PC-9 (cell line): ENCODE measurements at regions not wholly inside any gene's neighbourhood (a gene's known extent, or its start where the extent isn't known, plus 50 kb on each side); places are given as distances from the start of the nearest gene placed in this dataset.
"Not testable (repeated sequence)": the region's sequence is repeated elsewhere in the genome, so short reads cannot be mapped to it uniquely, and the experiment has no call there.

Experiments
- BruUV-seq: library from RNA; stranded (reverse); fragments of 400-500 nt; replicated peaks from 2 replicates; lab custom pipeline; 2021; lab: Mats Ljungman, UMichigan
- CTCF ChIA-PET: fragments of 300-600 bp; sonication (Branson Sonifier 250); formaldehyde crosslinking; loops from one replicate; lab custom pipeline; 2022; ENCODE audit warnings: antibody characterized with exemption; lab: Charles Lee
- POLR2A ChIA-PET: fragments of 300-600 bp; sonication (Branson Sonifier 250); formaldehyde crosslinking; loops from one replicate; lab custom pipeline; 2022; ENCODE audit warnings: antibody characterized with exemption; ENCODE audit not compliant: unreplicated experiment; lab: Charles Lee
- DNase-seq, 2 experiments: peaks; one replicate each; pipeline versions ENCODE4 v3.0.0 to v3.0.0-alpha.2; 2015 to 2022; ENCODE audit warnings: mixed read lengths in 1 of 2
- H2AFZ ChIP-seq: fragments of 200-600 bp; sonication (generic); 2 replicates; pipeline ENCODE4 v1.8.1; 2017; ENCODE audit warnings: antibody characterized with exemption
- H3F3A ChIP-seq: fragments of 200-600 bp; sonication (generic); 2 replicates; pipeline ENCODE4 v1.8.1; 2017; ENCODE audit warnings: antibody characterized with exemption, mild to moderate bottlenecking, low read depth; ENCODE audit not compliant: insufficient read depth
- H3K27ac ChIP-seq: fragments of 200-600 bp; sonication (generic); 2 replicates; pipeline ENCODE4 v1.6.1; 2016; ENCODE audit warnings: mixed run types
- H3K27me3 ChIP-seq: fragments of 200-600 bp; sonication (generic); 2 replicates; pipeline ENCODE4 v1.6.1; 2016; ENCODE audit warnings: low read depth, mixed run types; ENCODE audit not compliant: insufficient read depth
- H3K36me3 ChIP-seq: fragments of 200-600 bp; sonication (generic); 2 replicates; pipeline ENCODE4 v1.6.1; 2016; ENCODE audit warnings: low read depth, mixed run types
- H3K4me1 ChIP-seq: fragments of 200-600 bp; sonication (generic); replicated peaks from 2 replicates; pipeline ENCODE4 v1.6.1; 2016; ENCODE audit warnings: mixed run types; ENCODE audit not compliant: insufficient read depth
- H3K4me2 ChIP-seq: fragments of 200-600 bp; sonication (generic); 2 replicates; pipeline ENCODE4 v1.6.1; 2017; ENCODE audit warnings: mixed run types
- H3K4me3 ChIP-seq: fragments of 200-600 bp; sonication (generic); 2 replicates; pipeline ENCODE4 v1.6.1; 2016; ENCODE audit warnings: mixed run types
- H3K79me2 ChIP-seq: fragments of 200-600 bp; sonication (generic); 2 replicates; pipeline ENCODE4 v1.6.1; 2017; ENCODE audit warnings: low read depth, mixed run types
- H3K9me2 ChIP-seq: fragments of 200-600 bp; sonication (generic); 2 replicates; pipeline ENCODE4 v1.8.1; 2017; ENCODE audit warnings: mild to moderate bottlenecking; ENCODE audit not compliant: insufficient read depth
- H3K9me3 ChIP-seq: fragments of 200-600 bp; sonication (generic); 2 replicates; pipeline ENCODE4 v1.8.1; 2016; ENCODE audit warnings: low read depth; ENCODE audit not compliant: insufficient read depth
- H4K20me1 ChIP-seq: fragments of 200-600 bp; sonication (generic); 2 replicates; pipeline ENCODE4 v1.8.1; 2017; ENCODE audit not compliant: insufficient read depth
- EZH2 ChIP-seq: fragments of 200-600 bp; sonication (generic); IDR thresholded peaks from 2 replicates; pipeline ENCODE4 v1.8.0; 2017; ENCODE audit warnings: antibody characterized with exemption, low read depth
- intact Hi-C: fragments of 100-400 bp; cut with micrococcal nuclease; formaldehyde crosslinking; loops from one replicate; pipeline ENCODE4 v1.10.0; 2022; ENCODE audit not compliant: unreplicated experiment
- TF ChIP-seq, protein P1 (sequence below): fragments of 200-600 bp; sonication (generic); conservative IDR thresholded peaks from 2 replicates; pipeline ENCODE4 v1.6.1; 2017; ENCODE audit warnings: mixed run types, antibody characterized with exemption, mild to moderate bottlenecking, moderate library complexity

DNA sequence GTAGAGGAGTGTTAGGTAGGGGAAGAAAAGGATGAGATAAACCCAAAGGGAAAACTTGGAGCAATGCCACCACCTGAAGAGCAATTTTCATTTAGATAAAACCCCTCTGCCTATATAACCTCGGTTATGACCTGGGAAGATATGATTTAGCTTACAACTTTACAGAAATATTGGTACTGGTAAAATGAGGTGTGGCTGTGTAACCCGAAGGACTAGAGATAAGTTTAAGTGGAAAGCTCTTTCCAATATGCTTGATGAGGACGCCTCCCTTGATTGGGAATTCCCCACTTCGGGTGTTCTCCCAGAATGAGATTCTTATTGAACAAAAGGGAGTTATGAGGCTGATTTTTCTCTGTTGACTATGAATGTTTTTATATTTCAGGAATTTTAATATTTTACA is 109.5 kb upstream of the CDK6 start:
- no peaks in the 10 kb centered on the region for H3K4me1 ChIP-seq
- H3K4me2 ChIP-seq: no peak overlapping the region
- ChIA-PET POLR2A (interaction anchor here (0.6 kb wide), 1 partner anchor 552 kb away, joined by 6 read pairs; no protein-coding TSS in a partner anchor), CTCF (no interaction called here)
- no peak for TF ChIP-seq EZH2
- TF ChIP-seq, protein P1, sequence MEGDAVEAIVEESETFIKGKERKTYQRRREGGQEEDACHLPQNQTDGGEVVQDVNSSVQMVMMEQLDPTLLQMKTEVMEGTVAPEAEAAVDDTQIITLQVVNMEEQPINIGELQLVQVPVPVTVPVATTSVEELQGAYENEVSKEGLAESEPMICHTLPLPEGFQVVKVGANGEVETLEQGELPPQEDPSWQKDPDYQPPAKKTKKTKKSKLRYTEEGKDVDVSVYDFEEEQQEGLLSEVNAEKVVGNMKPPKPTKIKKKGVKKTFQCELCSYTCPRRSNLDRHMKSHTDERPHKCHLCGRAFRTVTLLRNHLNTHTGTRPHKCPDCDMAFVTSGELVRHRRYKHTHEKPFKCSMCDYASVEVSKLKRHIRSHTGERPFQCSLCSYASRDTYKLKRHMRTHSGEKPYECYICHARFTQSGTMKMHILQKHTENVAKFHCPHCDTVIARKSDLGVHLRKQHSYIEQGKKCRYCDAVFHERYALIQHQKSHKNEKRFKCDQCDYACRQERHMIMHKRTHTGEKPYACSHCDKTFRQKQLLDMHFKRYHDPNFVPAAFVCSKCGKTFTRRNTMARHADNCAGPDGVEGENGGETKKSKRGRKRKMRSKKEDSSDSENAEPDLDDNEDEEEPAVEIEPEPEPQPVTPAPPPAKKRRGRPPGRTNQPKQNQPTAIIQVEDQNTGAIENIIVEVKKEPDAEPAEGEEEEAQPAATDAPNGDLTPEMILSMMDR: no peak
- no peaks in the 10 kb centered on the region for H3K27me3 ChIP-seq
- no TSS peak for BruUV-seq
- no peaks in the 10 kb centered on the region for H3K79me2 ChIP-seq
- no peak overlapping the region for H3K27ac ChIP-seq
- H3K9me3 ChIP-seq: 0 out of 2 replicates have a peak, but pooled peaks cover 6% of the 10 kb centered on the region
- intact Hi-C loops: no loop called here
- no peaks in the 10 kb centered on the region for H3F3A ChIP-seq
- no peak for DNase-seq
- no peaks in the 10 kb centered on the region for H4K20me1 ChIP-seq
- peaks cover 4% of the 10 kb centered on the region; the same call in 1 of the 2 replicates for H3K9me2 ChIP-seq
- no peaks in the 10 kb centered on the region for H3K36me3 ChIP-seq
- no peak overlapping the region for H3K4me3 ChIP-seq
- no peak overlapping the region for H2AFZ ChIP-seq

DNA sequence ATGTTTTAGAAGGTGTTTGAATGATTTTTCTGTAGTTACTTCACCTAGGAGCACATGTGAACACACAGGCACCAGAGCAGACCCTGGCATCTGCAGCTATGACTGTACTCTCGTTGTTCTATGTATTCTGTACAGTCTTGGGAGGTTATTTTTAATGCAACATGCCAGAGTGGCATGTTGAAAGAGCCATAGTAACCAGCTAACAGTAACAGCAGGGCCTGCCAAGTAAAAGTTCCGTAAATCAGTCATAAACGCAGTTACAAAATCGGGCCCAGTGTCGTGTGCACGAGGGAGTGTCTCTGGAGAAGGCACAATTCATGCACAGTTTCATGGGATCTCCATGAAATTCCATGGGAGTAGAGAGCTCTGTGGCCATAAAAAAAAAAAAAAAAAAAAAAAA is 108.3 kb upstream of the CDK6 start:
- Histone ChIP-seq H3K9me3 (peaks cover 16% of the 10 kb centered on the region), H3K4me3 (no peak overlapping the region)

DNA sequence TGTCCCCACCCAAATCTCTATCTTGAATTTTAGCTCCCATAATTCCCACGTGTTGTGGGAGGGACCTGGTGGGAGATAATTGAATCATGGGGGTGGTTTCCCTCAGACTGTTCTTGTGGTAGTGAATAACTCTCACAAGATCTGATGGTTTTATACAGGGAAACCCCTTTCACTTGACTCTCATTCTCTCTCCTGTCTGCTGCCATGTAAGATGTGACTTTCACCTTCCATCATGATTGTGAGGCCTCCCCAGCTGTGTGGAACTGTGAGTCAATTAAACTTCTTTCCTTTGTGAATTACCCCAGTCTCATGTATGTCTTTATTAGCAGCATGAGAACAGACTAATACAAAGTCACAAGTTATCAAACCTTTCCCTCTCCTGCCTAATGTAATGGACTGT is 106.3 kb upstream of the CDK6 start:
- intact Hi-C loops, H4K20me1 ChIP-seq, H3K9me2 ChIP-seq, POLR2A ChIA-PET, H2AFZ ChIP-seq, H3K79me2 ChIP-seq, BruUV-seq, H3K36me3 ChIP-seq, H3K4me3 ChIP-seq, H3K4me1 ChIP-seq, H3K27ac ChIP-seq, H3K4me2 ChIP-seq, CTCF ChIA-PET, DNase-seq, H3K27me3 ChIP-seq, H3F3A ChIP-seq: not testable (repeated sequence)
- peaks cover 22% of the 10 kb centered on the region for H3K9me3 ChIP-seq

More for the DNA sequence above, 108.3 kb upstream of the CDK6 start:
- POLR2A ChIA-PET: no interaction called here
- Histone ChIP-seq H3K27me3 (no peaks in the 10 kb centered on the region), H3K9me2 (peaks cover 4% of the 10 kb centered on the region; the same call in 1 of the 2 replicates), H3F3A (no peaks in the 10 kb centered on the region), H3K79me2 (no peaks in the 10 kb centered on the region), H2AFZ (no peak overlapping the region), H3K27ac (no peak overlapping the region), H3K4me1 (no peaks in the 10 kb centered on the region), H4K20me1 (no peaks in the 10 kb centered on the region), H3K4me2 (no peak overlapping the region), H3K36me3 (no peaks in the 10 kb centered on the region)
- CTCF ChIA-PET: no interaction called here
- intact Hi-C loops: no loop called here
- TF ChIP-seq, protein P1: no peak
- TF ChIP-seq EZH2: no peak
- no TSS peak for BruUV-seq
- DNase-seq: no peak
